Fibroblast of villous mesenchyme (primary cell): ENCODE measurements at regions not wholly inside any gene's neighbourhood (a gene's known extent, or its start where the extent isn't known, plus 50 kb on each side); places are given as distances from the start of the nearest gene placed in this dataset.

Source experiments
- DNase-seq: peaks from one replicate; pipeline ENCODE4 v3.0.0-alpha.2; 2010; ENCODE audit warnings: low read depth
- H3K4me3 ChIP-seq: 2 replicates; pipeline ENCODE4 v1.5.1; 2011; ENCODE audit warnings: low read depth, mild to moderate bottlenecking, low read length
- CTCF ChIP-seq: IDR thresholded peaks from 2 replicates; pipeline ENCODE4 v1.5.1; 2012; ENCODE audit warnings: low read depth, mild to moderate bottlenecking, low read length; ENCODE audit not compliant: insufficient read depth

GRCh38 chr16:17666293-17666692 is 195.5 kb upstream of the XYLT1 start:
- no peak for TF ChIP-seq CTCF
- no peak for DNase-seq
- no peak overlapping the region for H3K4me3 ChIP-seq

- no peak for TF ChIP-seq CTCF
- no peak for DNase-seq
Observed at GRCh38 chr16:17658881-17659280, 188.1 kb upstream of the XYLT1 start.

GRCh38 chr16:17657045-17657444 is 186.3 kb upstream of the XYLT1 start:
- no peak for TF ChIP-seq CTCF
- DNase-seq, result no peak
- H3K4me3 ChIP-seq, result no peak overlapping the region

More at GRCh38 chr16:17658881-17659280, 188.1 kb upstream of the XYLT1 start:
- H3K4me3 ChIP-seq, result no peak overlapping the region

GRCh38 chr16:17654571-17654970 is 183.8 kb upstream of the XYLT1 start:
- TF ChIP-seq CTCF, result no peak
- DNase-seq, result no peak
- H3K4me3 ChIP-seq, result no peak overlapping the region

GRCh38 chr16:17654142-17654541 is 183.4 kb upstream of the XYLT1 start:
- H3K4me3 ChIP-seq, result no peak overlapping the region
- DNase-seq, result no peak
- no peak for TF ChIP-seq CTCF

- no peak for TF ChIP-seq CTCF
- DNase-seq, result no peak
- H3K4me3 ChIP-seq, result no peak overlapping the region
Observed at GRCh38 chr16:17647879-17648872, 177.4 kb upstream of the XYLT1 start.
